ENCODE measurements at regions not wholly inside any gene's neighbourhood (a gene's known extent, or its start where the extent isn't known, plus 50 kb on each side); places are given as distances from the start of the nearest gene placed in this dataset.

- no peak for DNase-seq (ENCODE audit: low read depth)
Observed at GRCh38 chr11:80673566-80673965, 1232.7 kb upstream of the TENM4 start.

- DNase-seq (ENCODE audit: low read depth) = no peak
Observed at GRCh38 chr11:80669620-80670019, 1228.8 kb upstream of the TENM4 start.

GRCh38 chr11:80668039-80668438, 1227.2 kb upstream of the TENM4 start:
- DNase-seq (ENCODE audit: low read depth) = no peak

- DNase-seq (ENCODE audit: low read depth) = no peak
Observed at GRCh38 chr11:80655834-80656233, 1215.0 kb upstream of the TENM4 start.

- DNase-seq (ENCODE audit: low read depth) = no peak
Observed at GRCh38 chr11:80650966-80651365, 1210.1 kb upstream of the TENM4 start.

- no peak for DNase-seq (ENCODE audit: low read depth)
Observed at GRCh38 chr11:80649186-80649585, 1208.4 kb upstream of the TENM4 start.

- DNase-seq (ENCODE audit: low read depth) = no peak
Observed at GRCh38 chr11:80638296-80638695, 1197.5 kb upstream of the TENM4 start.

GRCh38 chr11:80637571-80637970, 1196.7 kb upstream of the TENM4 start:
- no peak for DNase-seq (ENCODE audit: low read depth)

- no peak for DNase-seq (ENCODE audit: low read depth)
Observed at GRCh38 chr11:80636999-80637398, 1196.2 kb upstream of the TENM4 start.

- DNase-seq (ENCODE audit: low read depth) = no peak
Observed at GRCh38 chr11:80635178-80635577, 1194.3 kb upstream of the TENM4 start.

- no peak for DNase-seq (ENCODE audit: low read depth)
Observed at GRCh38 chr11:80632691-80633090, 1191.9 kb upstream of the TENM4 start.

GRCh38 chr11:80632156-80632555, 1191.3 kb upstream of the TENM4 start:
- DNase-seq (ENCODE audit: low read depth) = no peak

GRCh38 chr11:80629466-80629865, 1188.6 kb upstream of the TENM4 start:
- no peak for DNase-seq (ENCODE audit: low read depth)

- no peak for DNase-seq (ENCODE audit: low read depth)
Observed at GRCh38 chr11:80627364-80627763, 1186.5 kb upstream of the TENM4 start.

- DNase-seq (ENCODE audit: low read depth) = no peak
Observed at GRCh38 chr11:80626721-80627120, 1185.9 kb upstream of the TENM4 start.

GRCh38 chr11:80625563-80625962, 1184.7 kb upstream of the TENM4 start:
- no peak for DNase-seq (ENCODE audit: low read depth)

GRCh38 chr11:80621871-80622270, 1181.0 kb upstream of the TENM4 start:
- no peak for DNase-seq (ENCODE audit: low read depth)

GRCh38 chr11:80620867-80621266, 1180.0 kb upstream of the TENM4 start:
- no peak for DNase-seq (ENCODE audit: low read depth)

GRCh38 chr11:80617156-80617555, 1176.3 kb upstream of the TENM4 start:
- no peak for DNase-seq (ENCODE audit: low read depth)

GRCh38 chr11:80616070-80616800, 1175.4 kb upstream of the TENM4 start:
- DNase-seq (ENCODE audit: low read depth) = no peak

GRCh38 chr11:80613655-80614054, 1172.8 kb upstream of the TENM4 start:
- DNase-seq (ENCODE audit: low read depth) = no peak

- DNase-seq (ENCODE audit: low read depth) = no peak
Observed at GRCh38 chr11:80610516-80610915, 1169.7 kb upstream of the TENM4 start.

- DNase-seq (ENCODE audit: low read depth) = no peak
Observed at GRCh38 chr11:80603472-80603871, 1162.6 kb upstream of the TENM4 start.

GRCh38 chr11:80598905-80599304, 1158.1 kb upstream of the TENM4 start:
- DNase-seq (ENCODE audit: low read depth) = no peak
